CD4-positive, alpha-beta T cell treated with Interleukin-12 subunit alpha and Interleukin-12 subunit beta, for 1 hour (primary cell): ENCODE measurements at regions not wholly inside any gene's neighbourhood (a gene's known extent, or its start where the extent isn't known, plus 50 kb on each side); places are given as distances from the start of the nearest gene placed in this dataset.

Experiments used
- DNase-seq: peaks from one replicate; pipeline ENCODE4 v3.0.0-alpha.2; 2020

- no peak for DNase-seq
Observed at GRCh38 chr3:124250053-124250452, 258.1 kb upstream of the ROPN1 start.

GRCh38 chr3:124256156-124256555 is 264.2 kb upstream of the ROPN1 start:
- DNase-seq, result no peak

- DNase-seq, result no peak
Observed at GRCh38 chr3:124256599-124256998, 264.7 kb upstream of the ROPN1 start.

- DNase-seq, result no peak
Observed at GRCh38 chr3:124257336-124257864, 265.5 kb upstream of the ROPN1 start.

- DNase-seq, result no peak
Observed at GRCh38 chr3:124258057-124258500, 266.2 kb upstream of the ROPN1 start.

GRCh38 chr3:124260206-124260915 is 268.4 kb upstream of the ROPN1 start:
- DNase-seq, result no peak

GRCh38 chr3:124261306-124261705 is 269.4 kb upstream of the ROPN1 start:
- DNase-seq, result no peak

GRCh38 chr3:124263168-124263567 is 271.2 kb upstream of the ROPN1 start:
- no peak for DNase-seq

GRCh38 chr3:124264346-124264745 is 272.4 kb upstream of the ROPN1 start:
- DNase-seq, result no peak

- DNase-seq, result no peak
Observed at GRCh38 chr3:124266487-124266886, 274.6 kb upstream of the ROPN1 start.

GRCh38 chr3:124267406-124267805 is 275.5 kb upstream of the ROPN1 start:
- DNase-seq, result no peak

- no peak for DNase-seq
Observed at GRCh38 chr3:124268355-124268754, 276.4 kb upstream of the ROPN1 start.

- no peak for DNase-seq
Observed at GRCh38 chr3:124269619-124270018, 277.7 kb upstream of the ROPN1 start.

- DNase-seq, result no peak
Observed at GRCh38 chr3:124272605-124273151, 280.8 kb upstream of the ROPN1 start.

- DNase-seq, result no peak
Observed at GRCh38 chr3:124273651-124274050, 281.7 kb upstream of the ROPN1 start.

- DNase-seq, result no peak
Observed at GRCh38 chr3:124274051-124274450, 282.1 kb upstream of the ROPN1 start.

GRCh38 chr3:124275412-124275811 is 283.5 kb upstream of the ROPN1 start:
- no peak for DNase-seq

GRCh38 chr3:124276133-124276532 is 284.2 kb upstream of the ROPN1 start:
- no peak for DNase-seq

GRCh38 chr3:124276539-124277143 is 284.7 kb upstream of the ROPN1 start:
- no peak for DNase-seq

- no peak for DNase-seq
Observed at GRCh38 chr3:124277144-124277890, 285.4 kb upstream of the ROPN1 start.

- DNase-seq, result no peak
Observed at GRCh38 chr3:124281453-124282316, 289.8 kb upstream of the ROPN1 start.
